ENCODE measurements at regions not wholly inside any gene's neighbourhood (a gene's known extent, or its start where the extent isn't known, plus 50 kb on each side); places are given as distances from the start of the nearest gene placed in this dataset.

GRCh38 chr15:77837649-77838025, 204.9 kb upstream of the LINGO1 start:
- Histone ChIP-seq H3K27me3 (no peaks in the 10 kb centered on the region), H3K4me3 (no peak overlapping the region), H3K27ac (no peak overlapping the region), H3K9me3 (no peaks in the 10 kb centered on the region), H3K4me1 (no peaks in the 10 kb centered on the region), H3K36me3 (no peaks in the 10 kb centered on the region)
- TF ChIP-seq CTCF (IDR thresholded peaks at IDR 0.05): no peak
- intact Hi-C loops (cut with DNase I): no loop called here
- DNase-seq (ENCODE audit: low spot score in 2 of 2): no peak

GRCh38 chr15:77836906-77837648, 204.4 kb upstream of the LINGO1 start:
- TF ChIP-seq CTCF (IDR thresholded peaks at IDR 0.05): no peak
- H3K4me3 ChIP-seq: no peak overlapping the region
- H3K27ac ChIP-seq: no peak overlapping the region
- no peak for DNase-seq (ENCODE audit: low spot score in 2 of 2)
- no peaks in the 10 kb centered on the region for H3K36me3 ChIP-seq
- intact Hi-C loops (cut with DNase I): no loop called here
- H3K4me1 ChIP-seq: no peaks in the 10 kb centered on the region
- H3K27me3 ChIP-seq: no peaks in the 10 kb centered on the region
- no peaks in the 10 kb centered on the region for H3K9me3 ChIP-seq

GRCh38 chr15:77836121-77836692, 203.5 kb upstream of the LINGO1 start:
- H3K36me3 ChIP-seq: no peaks in the 10 kb centered on the region
- no peak overlapping the region for H3K4me3 ChIP-seq
- H3K4me1 ChIP-seq: no peaks in the 10 kb centered on the region
- no peak for DNase-seq (ENCODE audit: low spot score in 2 of 2)
- H3K27ac ChIP-seq: no peak overlapping the region
- no peak for TF ChIP-seq CTCF (IDR thresholded peaks at IDR 0.05)
- H3K27me3 ChIP-seq: no peaks in the 10 kb centered on the region
- intact Hi-C loops (cut with DNase I): no loop called here
- no peaks in the 10 kb centered on the region for H3K9me3 ChIP-seq

- no peaks in the 10 kb centered on the region for H3K4me1 ChIP-seq
- no peak overlapping the region for H3K27ac ChIP-seq
- H3K9me3 ChIP-seq: no peaks in the 10 kb centered on the region
- no peaks in the 10 kb centered on the region for H3K36me3 ChIP-seq
- H3K4me3 ChIP-seq: no peak overlapping the region
- no peak for DNase-seq (ENCODE audit: low spot score in 2 of 2)
- no peaks in the 10 kb centered on the region for H3K27me3 ChIP-seq
- intact Hi-C loops (cut with DNase I): no loop called here
- no peak for TF ChIP-seq CTCF (IDR thresholded peaks at IDR 0.05)
These were observed 201.7 kb upstream of the LINGO1 start for GRCh38 chr15:77834276-77834990.

- Histone ChIP-seq H3K27me3 (no peaks in the 10 kb centered on the region), H3K9me3 (no peaks in the 10 kb centered on the region), H3K27ac (no peak overlapping the region), H3K4me3 (no peak overlapping the region), H3K4me1 (no peaks in the 10 kb centered on the region), H3K36me3 (no peaks in the 10 kb centered on the region)
- no peak for DNase-seq (ENCODE audit: low spot score in 2 of 2)
- no peak for TF ChIP-seq CTCF (IDR thresholded peaks at IDR 0.05)
- intact Hi-C loops (cut with DNase I): no loop called here
These were observed 200.2 kb upstream of the LINGO1 start for GRCh38 chr15:77832874-77833273.

Measured in ascending aorta (tissue), 2 donors.